Ascending aorta (tissue), 2 donors: ENCODE measurements at regions not wholly inside any gene's neighbourhood (a gene's known extent, or its start where the extent isn't known, plus 50 kb on each side); places are given as distances from the start of the nearest gene placed in this dataset.

Experiments used
- DNase-seq, 2 donors: peaks; one replicate each; pipeline ENCODE4 v3.0.0-alpha.2; 2019; ENCODE audit warnings: low spot score in 2 of 2
- H3K27ac ChIP-seq, 2 donors: fragments of 200-600 bp; sonication (generic); one replicate each; pipeline ENCODE4 v1.5.1; 2016 to 2017; ENCODE audit warnings: mild to moderate bottlenecking in 1 of 2
- H3K27me3 ChIP-seq: fragments of 200-600 bp; sonication (generic); one replicate; pipeline ENCODE4 v1.5.1; 2017
- H3K36me3 ChIP-seq, 2 donors: fragments of 200-600 bp; sonication (generic); one replicate each; pipeline ENCODE4 v1.5.1; 2016
- H3K4me1 ChIP-seq, 2 donors: fragments of 200-600 bp; sonication (generic); one replicate each; pipeline ENCODE4 v1.5.1; 2016 to 2017; ENCODE audit warnings: mild to moderate bottlenecking in 1 of 2
- H3K4me3 ChIP-seq, 2 donors: fragments of 200-600 bp; sonication (generic); one replicate each; pipeline ENCODE4 v1.5.1; 2016 to 2017; ENCODE audit warnings: mild to moderate bottlenecking in 1 of 2
- H3K9me3 ChIP-seq, 2 donors: fragments of 200-600 bp; sonication (generic); one replicate each; pipeline ENCODE4 v1.5.1; 2016
- intact Hi-C: fragments of 100-400 bp; cut with DNase I; formaldehyde crosslinking; loops from one replicate; pipeline ENCODE4 v1.15.1; 2023
- TF ChIP-seq, protein P1 (sequence below), 3 experiments: fragments of 200-600 bp in 2 of 3; fragments of 450-650 bp in 1 of 3; sonication (generic) in 2 of 3; IDR thresholded peaks; one replicate each; pipeline ENCODE4 v1.5.1; 2016 to 2019; ENCODE audit warnings: antibody characterized with exemption in 3 of 3, mild to moderate bottlenecking in 1 of 3, moderate library complexity in 1 of 3

DNA sequence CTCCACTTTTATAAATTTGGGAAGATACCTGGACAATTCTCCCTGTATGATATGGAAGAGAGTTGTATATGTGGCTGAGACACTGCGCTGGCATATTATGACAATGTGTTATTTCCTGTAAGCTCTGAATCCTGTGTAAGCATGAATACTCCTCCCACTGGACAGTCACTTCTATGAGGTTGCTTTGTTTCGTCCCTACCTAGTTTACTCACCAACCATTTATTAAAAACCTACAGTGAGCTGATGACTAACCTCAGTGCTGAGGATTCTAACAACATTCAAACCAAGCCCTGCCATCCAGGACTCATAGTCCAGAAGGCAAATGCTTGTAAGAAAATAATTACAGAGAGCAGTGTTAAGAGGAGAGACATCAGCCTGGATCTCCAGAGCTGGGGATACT lies 1632.9 kb upstream of the TENM3 start:
- H3K9me3 ChIP-seq, result no peaks in the 10 kb centered on the region
- H3K36me3 ChIP-seq, result no peaks in the 10 kb centered on the region
- no peak for DNase-seq
- no peaks in the 10 kb centered on the region for H3K4me1 ChIP-seq
- TF ChIP-seq, protein P1, sequence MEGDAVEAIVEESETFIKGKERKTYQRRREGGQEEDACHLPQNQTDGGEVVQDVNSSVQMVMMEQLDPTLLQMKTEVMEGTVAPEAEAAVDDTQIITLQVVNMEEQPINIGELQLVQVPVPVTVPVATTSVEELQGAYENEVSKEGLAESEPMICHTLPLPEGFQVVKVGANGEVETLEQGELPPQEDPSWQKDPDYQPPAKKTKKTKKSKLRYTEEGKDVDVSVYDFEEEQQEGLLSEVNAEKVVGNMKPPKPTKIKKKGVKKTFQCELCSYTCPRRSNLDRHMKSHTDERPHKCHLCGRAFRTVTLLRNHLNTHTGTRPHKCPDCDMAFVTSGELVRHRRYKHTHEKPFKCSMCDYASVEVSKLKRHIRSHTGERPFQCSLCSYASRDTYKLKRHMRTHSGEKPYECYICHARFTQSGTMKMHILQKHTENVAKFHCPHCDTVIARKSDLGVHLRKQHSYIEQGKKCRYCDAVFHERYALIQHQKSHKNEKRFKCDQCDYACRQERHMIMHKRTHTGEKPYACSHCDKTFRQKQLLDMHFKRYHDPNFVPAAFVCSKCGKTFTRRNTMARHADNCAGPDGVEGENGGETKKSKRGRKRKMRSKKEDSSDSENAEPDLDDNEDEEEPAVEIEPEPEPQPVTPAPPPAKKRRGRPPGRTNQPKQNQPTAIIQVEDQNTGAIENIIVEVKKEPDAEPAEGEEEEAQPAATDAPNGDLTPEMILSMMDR (IDR thresholded peaks at IDR 0.05), result no peak
- no peaks in the 10 kb centered on the region for H3K27me3 ChIP-seq
- H3K27ac ChIP-seq, result no peak overlapping the region
- intact Hi-C loops, result no loop called here
- no peak overlapping the region for H3K4me3 ChIP-seq

DNA sequence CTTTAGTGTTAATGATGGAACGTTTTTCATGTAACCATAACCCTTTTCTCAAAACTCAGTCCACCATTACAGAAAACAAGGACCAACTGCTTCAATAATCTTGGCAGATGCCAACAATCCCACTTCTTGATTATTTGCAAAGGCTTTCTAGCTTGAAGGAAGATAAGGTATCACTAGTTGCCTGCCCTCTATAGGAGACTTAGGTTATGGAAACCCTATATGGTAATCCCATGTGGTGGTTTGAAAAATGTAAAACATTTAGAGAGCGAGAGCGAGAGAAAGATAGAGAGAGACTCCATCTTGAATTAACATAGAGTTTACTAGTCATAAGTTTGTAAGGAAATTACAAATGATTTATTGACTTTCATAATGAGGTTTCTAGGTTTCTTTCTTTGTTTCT lies 1627.5 kb upstream of the TENM3 start:
- no peak for DNase-seq
- no peaks in the 10 kb centered on the region for H3K9me3 ChIP-seq
- TF ChIP-seq, protein P1 (IDR thresholded peaks at IDR 0.05), result no peak
- intact Hi-C loops, result no loop called here
- H3K4me1 ChIP-seq, result no peaks in the 10 kb centered on the region
- no peak overlapping the region for H3K4me3 ChIP-seq
- no peaks in the 10 kb centered on the region for H3K36me3 ChIP-seq
- no peaks in the 10 kb centered on the region for H3K27me3 ChIP-seq
- H3K27ac ChIP-seq, result no peak overlapping the region

DNA sequence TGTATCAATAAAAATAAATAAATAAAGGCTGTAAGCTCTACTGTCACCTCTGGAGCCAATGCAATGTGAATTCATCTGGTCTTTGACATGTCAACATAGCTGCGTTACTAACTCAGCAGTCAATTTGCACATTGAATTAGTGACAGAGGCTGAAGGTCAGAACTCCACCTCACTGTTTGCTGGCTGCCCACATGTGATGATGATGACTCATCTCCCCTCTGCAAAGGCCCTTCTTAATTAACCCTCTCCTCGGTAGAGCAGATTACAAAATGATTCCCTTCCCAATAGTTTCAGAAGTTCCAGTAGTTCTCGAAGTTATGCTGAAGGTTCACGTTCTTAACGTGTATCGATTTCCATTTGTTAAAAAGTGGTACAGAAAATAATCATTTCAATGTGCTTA lies 1626.0 kb upstream of the TENM3 start:
- TF ChIP-seq, protein P1 (IDR thresholded peaks at IDR 0.05), result no peak
- Histone ChIP-seq H3K4me3 (no peak overlapping the region), H3K9me3 (no peaks in the 10 kb centered on the region), H3K4me1 (no peaks in the 10 kb centered on the region), H3K27ac (no peak overlapping the region), H3K36me3 (no peaks in the 10 kb centered on the region), H3K27me3 (no peaks in the 10 kb centered on the region)
- DNase-seq, result no peak
- intact Hi-C loops, result no loop called here

- Histone ChIP-seq H3K4me1 (no peaks in the 10 kb centered on the region), H3K4me3 (no peak overlapping the region), H3K27me3 (no peaks in the 10 kb centered on the region), H3K27ac (no peak overlapping the region), H3K9me3 (no peaks in the 10 kb centered on the region), H3K36me3 (no peaks in the 10 kb centered on the region)
- TF ChIP-seq, protein P1 (IDR thresholded peaks at IDR 0.05), result no peak
- no peak for DNase-seq
- intact Hi-C loops, result no loop called here
Measured at GRCh38 chr4:180618396-180618795, 1624.8 kb upstream of the TENM3 start.

GRCh38 chr4:180619440-180619839 lies 1623.8 kb upstream of the TENM3 start:
- intact Hi-C loops, result no loop called here
- Histone ChIP-seq H3K4me1 (no peaks in the 10 kb centered on the region), H3K36me3 (no peaks in the 10 kb centered on the region), H3K9me3 (no peaks in the 10 kb centered on the region), H3K27me3 (no peaks in the 10 kb centered on the region), H3K27ac (no peak overlapping the region), H3K4me3 (no peak overlapping the region)
- no peak for DNase-seq
- TF ChIP-seq, protein P1 (IDR thresholded peaks at IDR 0.05), result no peak

DNA sequence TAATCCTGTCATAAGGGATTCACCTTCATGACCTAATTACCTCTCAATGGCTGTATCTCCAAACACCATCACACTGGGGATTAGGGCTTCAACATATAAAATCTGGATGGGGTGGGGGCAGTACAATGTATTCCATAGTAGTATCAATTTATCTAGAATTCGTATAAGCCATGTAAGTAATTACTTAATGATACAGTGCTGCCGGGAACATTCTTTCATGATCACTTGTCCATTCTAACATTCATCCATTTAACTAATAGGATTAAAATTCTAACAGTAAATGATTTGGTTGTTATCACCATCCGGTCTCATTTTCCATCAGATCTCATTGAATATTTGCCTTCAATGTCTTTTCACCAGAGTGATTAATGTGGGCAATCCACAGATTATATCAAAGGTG lies 1620.9 kb upstream of the TENM3 start:
- intact Hi-C loops, result no loop called here
- TF ChIP-seq, protein P1 (IDR thresholded peaks at IDR 0.05), result no peak
- Histone ChIP-seq H3K27ac (no peak overlapping the region), H3K4me3 (no peak overlapping the region), H3K27me3 (no peaks in the 10 kb centered on the region), H3K4me1 (no peaks in the 10 kb centered on the region), H3K9me3 (no peaks in the 10 kb centered on the region), H3K36me3 (no peaks in the 10 kb centered on the region)
- DNase-seq, result no peak
